Activated naive CD8-positive, alpha-beta T cell treated with anti-CD3 and anti-CD28 coated beads, Interleukin-2, amount 10 ng/mL, durations not matched to agents 7 days and 5 days (primary cell): ENCODE measurements at regions not wholly inside any gene's neighbourhood (a gene's known extent, or its start where the extent isn't known, plus 50 kb on each side); places are given as distances from the start of the nearest gene placed in this dataset.
"Not testable (repeated sequence)": the region's sequence is repeated elsewhere in the genome, so short reads cannot be mapped to it uniquely, and the experiment has no call there.

ENCODE experiments used
- ATAC-seq: fragments of 150-1000 bp; cut with Tn5 transposase; one replicate; pipeline ENCODE4 v1.10.0; 2021; ENCODE audit warnings: low read depth, moderate library complexity
- POLR2A ChIA-PET: fragments of 350-600 bp; sonication (Branson Sonifier 250); formaldehyde crosslinking; loops from one replicate; lab custom pipeline; 2021; ENCODE audit warnings: antibody characterized with exemption; lab: Charles Lee
- DNase-seq: peaks from one replicate; pipeline ENCODE4 v3.0.0; 2021
- H3K27ac Mint-ChIP-seq: one replicate; pipeline ENCODE4 v1.8.0; 2022; ENCODE audit warnings: mild to moderate bottlenecking, mixed read lengths
- H3K27me3 Mint-ChIP-seq: one replicate; pipeline ENCODE4 v1.8.0; 2022; ENCODE audit warnings: mild to moderate bottlenecking, moderate library complexity, mixed read lengths
- H3K36me3 Mint-ChIP-seq: one replicate; pipeline ENCODE4 v1.8.0; 2021; ENCODE audit warnings: mild to moderate bottlenecking, mixed read lengths
- H3K4me1 Mint-ChIP-seq: one replicate; pipeline ENCODE4 v1.8.0; 2021; ENCODE audit warnings: mixed read lengths
- H3K4me3 Mint-ChIP-seq: one replicate; pipeline ENCODE4 v1.8.0; 2022; ENCODE audit warnings: mild to moderate bottlenecking, moderate library complexity, mixed read lengths
- H3K9me3 Mint-ChIP-seq: one replicate; pipeline ENCODE4 v1.8.0; 2021; ENCODE audit warnings: mixed read lengths

- peaks cover 12% of the 10 kb centered on the region for H3K36me3 Mint-ChIP-seq
- H3K27ac Mint-ChIP-seq, result no peak overlapping the region
- no peak overlapping the region for H3K4me3 Mint-ChIP-seq
- no peak for ATAC-seq
- peaks cover 9% of the 10 kb centered on the region for H3K27me3 Mint-ChIP-seq
- peaks cover 19% of the 10 kb centered on the region for H3K9me3 Mint-ChIP-seq
- H3K4me1 Mint-ChIP-seq, result peaks cover 7% of the 10 kb centered on the region
- DNase-seq, result no peak
- POLR2A ChIA-PET, result no interaction called here
Measured at GRCh38 chr7:93028610-93029009, 89.2 kb downstream of the SAMD9 start.

- DNase-seq (no peak), ATAC-seq (no peak)
- H3K27ac Mint-ChIP-seq, result no peak overlapping the region
- POLR2A ChIA-PET, result no interaction called here
- no peak overlapping the region for H3K4me3 Mint-ChIP-seq
- H3K9me3 Mint-ChIP-seq, result peaks cover 15% of the 10 kb centered on the region
- H3K36me3 Mint-ChIP-seq, result peaks cover 6% of the 10 kb centered on the region
- peaks cover 4% of the 10 kb centered on the region for H3K27me3 Mint-ChIP-seq
- H3K4me1 Mint-ChIP-seq, result peaks cover 7% of the 10 kb centered on the region
Measured at GRCh38 chr7:93027044-93027443, 90.7 kb downstream of the SAMD9 start.

GRCh38 chr7:93026425-93026824 is 91.4 kb downstream of the SAMD9 start:
- H3K4me1 Mint-ChIP-seq, result peaks cover 7% of the 10 kb centered on the region
- POLR2A ChIA-PET, result no interaction called here
- peaks cover 4% of the 10 kb centered on the region for H3K27me3 Mint-ChIP-seq
- no peak overlapping the region for H3K27ac Mint-ChIP-seq
- no peak overlapping the region for H3K4me3 Mint-ChIP-seq
- ATAC-seq, result no peak
- H3K9me3 Mint-ChIP-seq, result peaks cover 10% of the 10 kb centered on the region
- no peak for DNase-seq
- peaks cover 2% of the 10 kb centered on the region for H3K36me3 Mint-ChIP-seq

GRCh38 chr7:93025389-93025788 is 92.4 kb downstream of the SAMD9 start:
- DNase-seq (no peak), ATAC-seq (no peak)
- no peak overlapping the region for H3K27ac Mint-ChIP-seq
- no peaks in the 10 kb centered on the region for H3K36me3 Mint-ChIP-seq
- peaks cover 7% of the 10 kb centered on the region for H3K9me3 Mint-ChIP-seq
- peaks cover 7% of the 10 kb centered on the region for H3K4me1 Mint-ChIP-seq
- POLR2A ChIA-PET, result no interaction called here
- no peak overlapping the region for H3K4me3 Mint-ChIP-seq
- H3K27me3 Mint-ChIP-seq, result peaks cover 4% of the 10 kb centered on the region

- H3K4me3 Mint-ChIP-seq, POLR2A ChIA-PET, DNase-seq, H3K9me3 Mint-ChIP-seq, H3K27me3 Mint-ChIP-seq, H3K27ac Mint-ChIP-seq, ATAC-seq, H3K4me1 Mint-ChIP-seq, H3K36me3 Mint-ChIP-seq: not testable (repeated sequence)
Measured at GRCh38 chr7:93022931-93023478, 94.8 kb downstream of the SAMD9 start.

GRCh38 chr7:93021748-93022147 is 96.0 kb downstream of the SAMD9 start:
- Mint-ChIP-seq H3K4me1 (peaks cover 3% of the 10 kb centered on the region), H3K4me3 (no peak overlapping the region), H3K27ac (no peak overlapping the region), H3K27me3 (peaks cover 4% of the 10 kb centered on the region), H3K9me3 (peaks cover 3% of the 10 kb centered on the region), H3K36me3 (no peaks in the 10 kb centered on the region)
- POLR2A ChIA-PET, result no interaction called here
- ATAC-seq (no peak), DNase-seq (no peak)

GRCh38 chr7:93018716-93019115 is 99.1 kb downstream of the SAMD9 start:
- H3K4me1 Mint-ChIP-seq, result peaks cover 7% of the 10 kb centered on the region
- POLR2A ChIA-PET, result no interaction called here
- H3K27me3 Mint-ChIP-seq, result no peaks in the 10 kb centered on the region
- DNase-seq (no peak), ATAC-seq (no peak)
- no peak overlapping the region for H3K27ac Mint-ChIP-seq
- no peak overlapping the region for H3K4me3 Mint-ChIP-seq
- peaks cover 3% of the 10 kb centered on the region for H3K9me3 Mint-ChIP-seq
- H3K36me3 Mint-ChIP-seq, result no peaks in the 10 kb centered on the region

GRCh38 chr7:93016681-93017381 is 100.9 kb downstream of the SAMD9 start:
- DNase-seq (no peak), ATAC-seq (no peak)
- POLR2A ChIA-PET, result no interaction called here
- Mint-ChIP-seq H3K9me3 (peaks cover 1% of the 10 kb centered on the region), H3K4me1 (peaks cover 7% of the 10 kb centered on the region), H3K27me3 (no peaks in the 10 kb centered on the region), H3K27ac (no peak overlapping the region), H3K4me3 (no peak overlapping the region), H3K36me3 (no peaks in the 10 kb centered on the region)

- Mint-ChIP-seq H3K4me1 (peaks cover 7% of the 10 kb centered on the region), H3K36me3 (no peaks in the 10 kb centered on the region), H3K4me3 (no peak overlapping the region), H3K27me3 (peaks cover 4% of the 10 kb centered on the region), H3K9me3 (no peaks in the 10 kb centered on the region), H3K27ac (peak overlapping the region; percentile 20)
- POLR2A ChIA-PET, result no interaction called here
- DNase-seq (no peak), ATAC-seq (peak; percentile 75)
Measured at GRCh38 chr7:93015779-93016481, 101.8 kb downstream of the SAMD9 start.

- no peak for ATAC-seq
- Mint-ChIP-seq H3K4me3 (no peak overlapping the region), H3K4me1 (peaks cover 7% of the 10 kb centered on the region), H3K27me3 (peaks cover 4% of the 10 kb centered on the region), H3K9me3 (no peaks in the 10 kb centered on the region), H3K36me3 (no peaks in the 10 kb centered on the region), H3K27ac (no peak overlapping the region)
- POLR2A ChIA-PET, result no interaction called here
- no peak for DNase-seq
Measured at GRCh38 chr7:93015101-93015778, 102.5 kb downstream of the SAMD9 start.

- peaks cover 10% of the 10 kb centered on the region for H3K27me3 Mint-ChIP-seq
- H3K27ac Mint-ChIP-seq, result no peak overlapping the region
- H3K4me3 Mint-ChIP-seq, result no peak overlapping the region
- no peaks in the 10 kb centered on the region for H3K36me3 Mint-ChIP-seq
- no peaks in the 10 kb centered on the region for H3K9me3 Mint-ChIP-seq
- POLR2A ChIA-PET, result no interaction called here
- ATAC-seq (no peak), DNase-seq (no peak)
- H3K4me1 Mint-ChIP-seq, result peaks cover 7% of the 10 kb centered on the region
Measured at GRCh38 chr7:93014410-93014809, 103.4 kb downstream of the SAMD9 start.

GRCh38 chr7:93013446-93014061 is 104.2 kb downstream of the SAMD9 start:
- Mint-ChIP-seq H3K36me3 (no peaks in the 10 kb centered on the region), H3K4me1 (peaks cover 7% of the 10 kb centered on the region), H3K27me3 (peaks cover 15% of the 10 kb centered on the region), H3K9me3 (no peaks in the 10 kb centered on the region), H3K27ac (no peak overlapping the region), H3K4me3 (no peak overlapping the region)
- ATAC-seq (no peak), DNase-seq (no peak)
- POLR2A ChIA-PET, result no interaction called here
